PC-3 (cell line): ENCODE measurements at regions not wholly inside any gene's neighbourhood (a gene's known extent, or its start where the extent isn't known, plus 50 kb on each side); places are given as distances from the start of the nearest gene placed in this dataset.

Source experiments
- ATAC-seq: fragments of 200-7000 bp; cut with Tn5 transposase; 2 replicates; pipeline ENCODE4 v1.9.1; 2020; ENCODE audit warnings: mild to moderate bottlenecking, moderate library complexity
- BruUV-seq: library from RNA; stranded (reverse); fragments of 400-500 nt; replicated peaks from 2 replicates; lab custom pipeline; 2021; lab: Mats Ljungman, UMichigan
- CTCF ChIA-PET: fragments of 300-600 bp; sonication (Branson Sonifier 250); formaldehyde crosslinking; loops from one replicate; lab custom pipeline; 2022; ENCODE audit warnings: antibody characterized with exemption; lab: Charles Lee
- POLR2A ChIA-PET: fragments of 300-600 bp; sonication (Branson Sonifier 250); formaldehyde crosslinking; loops from one replicate; lab custom pipeline; 2022; ENCODE audit warnings: antibody characterized with exemption; ENCODE audit not compliant: unreplicated experiment; lab: Charles Lee
- DNase-seq: peaks from one replicate; pipeline ENCODE4 v3.0.0-alpha.2; 2015
- H2AFZ ChIP-seq: fragments of 300-600 bp; sonication (generic); 2 replicates; pipeline ENCODE4 v1.6.0; 2016; ENCODE audit warnings: antibody characterized with exemption, low read length
- H3F3A ChIP-seq: fragments of 300-600 bp; sonication (generic); one replicate; pipeline ENCODE4 v1.6.0; 2017; ENCODE audit warnings: antibody characterized with exemption, low read length, control low read depth, mild to moderate bottlenecking; ENCODE audit not compliant: unreplicated experiment
- H3K27ac ChIP-seq: fragments of 300-600 bp; sonication (generic); 2 replicates; pipeline ENCODE4 v1.5.1; 2016; ENCODE audit warnings: mild to moderate bottlenecking, low read length
- H3K27me3 ChIP-seq: fragments of 300-600 bp; sonication (generic); 2 replicates; pipeline ENCODE4 v1.6.1; 2016; ENCODE audit warnings: low read length, mixed read lengths
- H3K36me3 ChIP-seq: fragments of 300-600 bp; sonication (generic); 2 replicates; pipeline ENCODE4 v1.6.1; 2016; ENCODE audit warnings: low read depth, mixed run types, low read length, mixed read lengths
- H3K4me1 ChIP-seq: fragments of 300-600 bp; sonication (generic); 2 replicates; pipeline ENCODE4 v1.5.1; 2016; ENCODE audit warnings: low read length; ENCODE audit not compliant: insufficient read depth
- H3K4me2 ChIP-seq: fragments of 300-600 bp; sonication (generic); 2 replicates; pipeline ENCODE4 v1.6.0; 2016; ENCODE audit warnings: low read length
- H3K4me3 ChIP-seq: fragments of 300-600 bp; sonication (generic); 2 replicates; pipeline ENCODE4 v1.5.1; 2016; ENCODE audit warnings: mild to moderate bottlenecking, low read length, mixed read lengths
- H3K79me2 ChIP-seq: fragments of 300-600 bp; sonication (generic); 2 replicates; pipeline ENCODE4 v1.6.1; 2017; ENCODE audit warnings: low read length, mixed read lengths
- H3K9ac ChIP-seq: fragments of 300-600 bp; sonication (generic); 2 replicates; pipeline ENCODE4 v1.6.0; 2016; ENCODE audit warnings: mild to moderate bottlenecking, low read length
- H3K9me2 ChIP-seq: fragments of 300-600 bp; sonication (generic); replicated peaks from 2 replicates; pipeline ENCODE4 v1.6.1; 2016; ENCODE audit warnings: mixed run types, low read length, mixed read lengths
- H3K9me3 ChIP-seq: fragments of 300-600 bp; sonication (generic); 2 replicates; pipeline ENCODE4 v1.6.1; 2016; ENCODE audit warnings: low read length, mixed read lengths
- H4K20me1 ChIP-seq: fragments of 300-600 bp; sonication (generic); 2 replicates; pipeline ENCODE4 v1.6.1; 2016; ENCODE audit warnings: low read length, mixed read lengths
- EZH2 ChIP-seq: fragments of 300-600 bp; sonication (generic); IDR thresholded peaks from one replicate; pipeline ENCODE4 v1.6.1; 2017; ENCODE audit warnings: antibody characterized with exemption, mild to moderate bottlenecking, low read length; ENCODE audit not compliant: unreplicated experiment
- EZH2phosphoT487 ChIP-seq: fragments of 300-600 bp; sonication (generic); IDR thresholded peaks from 2 replicates; pipeline ENCODE4 v1.6.1; 2018; ENCODE audit warnings: mild to moderate bottlenecking, antibody characterized with exemption, low read length, borderline replicate concordance
- intact Hi-C: fragments of 100-400 bp; cut with micrococcal nuclease; formaldehyde crosslinking; loops from 2 replicates; pipeline ENCODE4 v1.9.0; 2023
- TF ChIP-seq, protein P1 (sequence below): fragments of 300-600 bp; sonication (generic); conservative IDR thresholded peaks from 2 replicates; pipeline ENCODE4 v1.5.1; 2017; ENCODE audit warnings: antibody characterized with exemption, low read depth, mild to moderate bottlenecking, low read length

DNA sequence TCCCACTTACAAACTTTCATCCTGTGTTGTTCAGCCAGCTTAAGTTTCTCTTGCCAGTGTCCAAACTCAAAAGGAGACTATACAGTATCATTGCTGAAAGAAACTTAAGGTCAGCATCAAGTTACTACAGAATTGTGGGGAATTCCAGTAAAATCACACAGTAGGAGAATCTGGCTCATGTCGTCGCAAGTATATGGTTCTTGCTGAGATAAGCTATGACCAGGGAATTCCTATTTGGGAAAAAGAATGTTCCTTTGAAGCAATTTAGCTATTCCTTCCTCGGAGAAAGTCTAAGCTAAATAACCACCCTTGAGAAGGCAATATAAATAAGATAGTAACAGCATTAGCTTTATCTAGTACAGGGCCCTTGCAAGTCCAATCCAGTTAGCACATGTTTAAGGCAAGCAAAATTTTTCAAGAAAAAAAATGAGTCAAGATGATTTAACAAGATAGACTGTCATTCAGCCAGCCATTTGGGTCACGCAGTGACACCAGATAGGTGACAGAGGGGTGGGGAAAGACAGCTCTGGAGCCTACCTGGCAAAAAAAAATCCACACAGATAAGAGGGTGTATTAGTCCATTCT is 78.2 kb upstream of the THBS1 start:
- Histone ChIP-seq H3K4me2 (no peak overlapping the region), H3K27ac (no peak overlapping the region), H3K9me3 (no peaks in the 10 kb centered on the region), H3K4me1 (peaks cover 22% of the 10 kb centered on the region), H3K27me3 (no peaks in the 10 kb centered on the region), H3K4me3 (no peak overlapping the region), H3K79me2 (no peaks in the 10 kb centered on the region), H3K9me2 (no peaks in the 10 kb centered on the region), H3K36me3 (no peaks in the 10 kb centered on the region), H3F3A (no peaks in the 10 kb centered on the region), H4K20me1 (no peaks in the 10 kb centered on the region), H2AFZ (no peak overlapping the region), H3K9ac (no peak overlapping the region)
- BruUV-seq, result no TSS peak
- ATAC-seq (no peak), DNase-seq (no peak)
- POLR2A ChIA-PET, result interaction anchor here (0.7 kb wide), 1 partner anchor 177 kb away, joined by 3 read pairs; no protein-coding TSS in a partner anchor
- CTCF ChIA-PET, result no interaction called here
- intact Hi-C loops, result no loop called here
- TF ChIP-seq, protein P1, sequence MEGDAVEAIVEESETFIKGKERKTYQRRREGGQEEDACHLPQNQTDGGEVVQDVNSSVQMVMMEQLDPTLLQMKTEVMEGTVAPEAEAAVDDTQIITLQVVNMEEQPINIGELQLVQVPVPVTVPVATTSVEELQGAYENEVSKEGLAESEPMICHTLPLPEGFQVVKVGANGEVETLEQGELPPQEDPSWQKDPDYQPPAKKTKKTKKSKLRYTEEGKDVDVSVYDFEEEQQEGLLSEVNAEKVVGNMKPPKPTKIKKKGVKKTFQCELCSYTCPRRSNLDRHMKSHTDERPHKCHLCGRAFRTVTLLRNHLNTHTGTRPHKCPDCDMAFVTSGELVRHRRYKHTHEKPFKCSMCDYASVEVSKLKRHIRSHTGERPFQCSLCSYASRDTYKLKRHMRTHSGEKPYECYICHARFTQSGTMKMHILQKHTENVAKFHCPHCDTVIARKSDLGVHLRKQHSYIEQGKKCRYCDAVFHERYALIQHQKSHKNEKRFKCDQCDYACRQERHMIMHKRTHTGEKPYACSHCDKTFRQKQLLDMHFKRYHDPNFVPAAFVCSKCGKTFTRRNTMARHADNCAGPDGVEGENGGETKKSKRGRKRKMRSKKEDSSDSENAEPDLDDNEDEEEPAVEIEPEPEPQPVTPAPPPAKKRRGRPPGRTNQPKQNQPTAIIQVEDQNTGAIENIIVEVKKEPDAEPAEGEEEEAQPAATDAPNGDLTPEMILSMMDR, result no peak
- TF ChIP-seq EZH2phosphoT487 (no peak), EZH2 (no peak)

DNA sequence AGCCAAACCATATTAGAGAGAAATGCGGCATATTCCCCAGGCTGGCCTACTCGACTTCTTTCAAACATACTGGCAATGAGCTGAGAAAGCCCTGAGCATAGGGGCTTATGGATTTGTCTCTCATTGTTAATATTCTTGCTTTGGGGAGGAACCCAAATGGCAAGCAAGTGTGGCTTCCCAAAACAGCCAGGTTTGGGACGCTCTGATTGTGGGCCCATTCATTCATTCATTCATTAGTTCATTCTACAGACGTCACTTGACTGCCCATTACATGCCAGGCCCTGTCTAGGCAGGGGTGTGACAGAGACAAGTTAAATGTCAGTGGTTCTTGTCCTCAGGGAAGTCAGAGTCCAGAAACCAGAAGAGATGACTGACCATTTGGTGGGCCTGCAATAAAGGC is 77.4 kb upstream of the THBS1 start:
- no peaks in the 10 kb centered on the region for H4K20me1 ChIP-seq
- H3F3A ChIP-seq, result no peaks in the 10 kb centered on the region
- no peak overlapping the region for H2AFZ ChIP-seq
- POLR2A ChIA-PET, result interaction anchor here (0.7 kb wide), 1 partner anchor 178 kb away, joined by 3 read pairs; no protein-coding TSS in a partner anchor
- H3K4me3 ChIP-seq, result no peak overlapping the region
- no peak for TF ChIP-seq EZH2
- TF ChIP-seq, protein P1, result no peak
- no peak for TF ChIP-seq EZH2phosphoT487
- H3K4me2 ChIP-seq, result no peak overlapping the region
- no peaks in the 10 kb centered on the region for H3K9me2 ChIP-seq
- DNase-seq, result no peak
- H3K9me3 ChIP-seq, result no peaks in the 10 kb centered on the region
- BruUV-seq, result no TSS peak
- no peak overlapping the region for H3K27ac ChIP-seq
- H3K36me3 ChIP-seq, result no peaks in the 10 kb centered on the region
- CTCF ChIA-PET, result no interaction called here
- peaks cover 22% of the 10 kb centered on the region for H3K4me1 ChIP-seq
- ATAC-seq, result no peak
- no peaks in the 10 kb centered on the region for H3K27me3 ChIP-seq
- intact Hi-C loops, result no loop called here
- no peak overlapping the region for H3K9ac ChIP-seq
- no peaks in the 10 kb centered on the region for H3K79me2 ChIP-seq

DNA sequence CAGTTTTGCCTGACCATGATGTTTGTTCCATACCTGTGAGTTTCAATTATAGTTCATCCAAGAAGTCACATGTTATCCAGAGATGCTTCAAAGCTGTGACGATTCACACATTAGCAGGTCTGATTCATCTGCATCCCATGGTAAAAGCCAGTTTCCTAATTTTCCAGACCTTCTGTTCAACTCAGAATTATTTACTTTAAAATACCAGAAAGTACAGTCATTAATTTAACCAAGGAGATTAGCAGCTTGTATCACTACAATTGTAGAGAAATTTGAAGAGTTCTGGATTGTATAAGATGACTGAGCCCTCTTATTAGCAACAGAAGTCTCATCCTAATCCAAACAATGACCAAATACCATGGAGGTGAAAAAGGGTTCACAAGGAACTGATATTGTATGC is 76.1 kb upstream of the THBS1 start:
- Histone ChIP-seq H3F3A (no peaks in the 10 kb centered on the region), H3K4me2 (peak overlapping the region; percentile 47), H3K27me3 (no peaks in the 10 kb centered on the region), H3K36me3 (no peaks in the 10 kb centered on the region), H3K9me2 (no peaks in the 10 kb centered on the region), H3K4me3 (no peak overlapping the region), H3K4me1 (peaks cover 22% of the 10 kb centered on the region), H3K27ac (peak overlapping the region; percentile 72), H3K79me2 (no peaks in the 10 kb centered on the region), H4K20me1 (no peaks in the 10 kb centered on the region), H3K9ac (no peak overlapping the region), H2AFZ (no peak overlapping the region), H3K9me3 (no peaks in the 10 kb centered on the region)
- no TSS peak for BruUV-seq
- ChIA-PET POLR2A (no interaction called here), CTCF (interaction anchor here (0.6 kb wide), 1 partner anchor 797 kb away, joined by 3 read pairs; no protein-coding TSS in a partner anchor)
- no peak for TF ChIP-seq EZH2
- TF ChIP-seq, protein P1, result no peak
- TF ChIP-seq EZH2phosphoT487, result no peak
- DNase-seq, result peak; percentile 78
- intact Hi-C loops, result no loop called here
- ATAC-seq, result peak; percentile 82
